Heart right ventricle (tissue), 16 donors: ENCODE measurements at regions not wholly inside any gene's neighbourhood (a gene's known extent, or its start where the extent isn't known, plus 50 kb on each side); places are given as distances from the start of the nearest gene placed in this dataset.

ENCODE experiments used
- ATAC-seq, 8 donors: fragments of 200-7000 bp; cut with Tn5 transposase; one replicate each; pipeline ENCODE4 v1.9.1; 2020; ENCODE audit warnings: mild to moderate bottlenecking in 8 of 8, moderate library complexity in 8 of 8, moderate number of reproducible peaks in 1 of 8
- DNase-seq, 2 donors: peaks; one replicate each; pipeline ENCODE4 v3.0.0-alpha.2; 2020
- H3K27ac ChIP-seq, 10 donors: fragments of 200-600 bp; sonication (generic) in 2 of 10; one replicate each; pipeline versions ENCODE4 v1.5.0 to v1.8.0; 2020 to 2022; ENCODE audit warnings: mild to moderate bottlenecking in 3 of 10
- H3K27me3 ChIP-seq, 7 donors: fragments of 200-600 bp; one replicate each; pipeline ENCODE4 v1.8.0; 2021 to 2022; ENCODE audit warnings: mild to moderate bottlenecking in 2 of 7
- H3K36me3 ChIP-seq, 9 donors: fragments of 200-600 bp; sonication (generic) in 1 of 9; one replicate each; pipeline versions ENCODE4 v1.5.0 to v1.8.0; 2020 to 2022; ENCODE audit warnings: mild to moderate bottlenecking in 2 of 9
- H3K4me1 ChIP-seq, 9 donors: fragments of 200-600 bp; sonication (generic) in 1 of 9; one replicate each; pipeline versions ENCODE4 v1.5.0 to v1.8.0; 2020 to 2022; ENCODE audit warnings: mild to moderate bottlenecking in 4 of 9
- H3K4me3 ChIP-seq, 10 donors: fragments of 200-600 bp; sonication (generic) in 2 of 10; one replicate each; pipeline versions ENCODE4 v1.5.0 to v1.8.0; 2020 to 2022; ENCODE audit warnings: mild to moderate bottlenecking in 7 of 10, moderate library complexity in 2 of 10
- H3K9me3 ChIP-seq, 11 donors: fragments of 200-600 bp in 10 of 11; sonication (generic) in 2 of 11; one replicate each; pipeline versions ENCODE4 v1.5.0 to v1.8.0; 2013 to 2022; ENCODE audit warnings: mild to moderate bottlenecking in 2 of 11, control low read depth in 1 of 11, moderate library complexity in 1 of 11
- WGBS, 2 donors: extraction: QIAGEN DNeasy Blood & Tissue Kit; methylation state at CpG; one replicate each; pipeline ENCODE4 v1.1.7; 2013; ENCODE audit warnings: inconsistent platforms in 1 of 2; 5-methylcytosine and 5-hydroxymethylcytosine counted together
- intact Hi-C, 10 donors: fragments of 100-400 bp; cut with DNase I; formaldehyde crosslinking; loops; one replicate each; pipeline versions ENCODE4 v1.11.1 to v1.14.2; 2022
- TF ChIP-seq, protein P1 (sequence below), 9 donors: fragments of 200-600 bp; sonication (generic) in 2 of 9; IDR thresholded peaks; one replicate each; pipeline versions ENCODE4 v1.5.0 to v1.8.0; 2021 to 2022; ENCODE audit warnings: antibody characterized with exemption in 9 of 9, mild to moderate bottlenecking in 5 of 9, moderate library complexity in 1 of 9
- donor health status: Arrhythmogenic right ventricular cardiomyopathy.
- donor health status: ischemic (EF 13 %, LVEDD 7.1; RV severe dilation, severe dysfunction).
- donor health status: healthy with polysubstance abuse.
- donor health status: DM: no; HTN: yes; CAD: no.
- donor health status: DM: no; HTN: no; CAD: no.
- donor health status: ischemic (EF 25% LVEDD 6.9; RV normal size, moderate dysfunction).
- donor health status: ischemic (EF 25% LVEDD 5.7; RV mildly dilated, moderate dysfunction).
- donor health status: healthy.
- donor health status: DM: yes; HTN: yes; CAD: no.
- donor health status: Ischemic cardiomyopathy.
- donor health status: ischemic (EF 35%, LVEDD 5.7; RV mildly dilated, moderate dysfunction).
- donor health status: nonischemic (EF 11% LVEDD 7.7; RV severe dilation, severe dysfunction).
- donor health status: DM: yes; HTN: yes; CAD: no.
- donor health status: PGD.
- donor health status: ischemic (EF 29% LVEDD 5.4; RV normal size, mild dysfunction).
- donor health status: nonischemic (EF 23%, LVEDD 6.1; RV moderate dilation, normal function).

DNA sequence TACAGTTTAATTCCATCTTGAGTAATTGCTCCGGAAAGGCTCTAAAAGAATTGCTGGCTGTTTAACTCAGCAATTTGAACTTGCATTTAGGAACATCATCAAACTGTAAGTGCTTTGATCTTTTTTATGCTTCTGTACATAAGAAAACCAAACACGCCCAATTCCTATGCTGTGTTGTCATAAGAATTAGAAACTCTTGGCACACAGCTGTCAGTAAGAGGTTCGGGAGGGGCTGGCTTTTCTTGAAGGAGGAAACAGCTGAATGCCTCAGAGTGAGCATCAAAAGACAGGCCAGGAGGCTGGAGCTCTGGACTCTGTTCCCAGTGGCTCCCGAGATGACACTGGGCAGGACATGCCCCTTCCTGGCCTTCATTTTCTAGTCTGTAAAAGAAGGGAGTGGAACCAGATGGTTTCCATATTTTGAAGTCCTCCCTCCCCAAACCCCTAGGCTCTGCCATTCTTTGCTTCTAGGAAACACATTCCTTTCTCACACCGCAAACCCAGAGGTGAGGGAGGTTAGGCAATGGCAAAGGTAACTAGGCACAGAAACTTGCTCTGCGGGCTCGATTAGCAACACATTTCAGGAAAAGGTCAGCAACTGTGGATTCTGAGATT, 73.7 kb upstream of the DLG1 start:
- DNase-seq (no peak), ATAC-seq (peak in 3 of 8 donors; percentile 23 to 42 (median 28))
- intact Hi-C loops: loop anchor here in 1 of 10 donors (5.0 kb wide), 1 partner anchor 85 kb away; no protein-coding TSS in a partner anchor
- Histone ChIP-seq H3K4me3 (no peak overlapping the region), H3K27ac (no peak overlapping the region), H3K27me3 (no peaks in the 10 kb centered on the region), H3K9me3 (no peaks in the 10 kb centered on the region), H3K36me3 (no peaks in the 10 kb centered on the region), H3K4me1 (peaks cover 0 to 5% (median 0%) of the 10 kb centered on the region in 9 donors)
- 51 to 65% methylated on average over 7 of the region's 7 CpGs for WGBS, 2 donors
- TF ChIP-seq, protein P1, sequence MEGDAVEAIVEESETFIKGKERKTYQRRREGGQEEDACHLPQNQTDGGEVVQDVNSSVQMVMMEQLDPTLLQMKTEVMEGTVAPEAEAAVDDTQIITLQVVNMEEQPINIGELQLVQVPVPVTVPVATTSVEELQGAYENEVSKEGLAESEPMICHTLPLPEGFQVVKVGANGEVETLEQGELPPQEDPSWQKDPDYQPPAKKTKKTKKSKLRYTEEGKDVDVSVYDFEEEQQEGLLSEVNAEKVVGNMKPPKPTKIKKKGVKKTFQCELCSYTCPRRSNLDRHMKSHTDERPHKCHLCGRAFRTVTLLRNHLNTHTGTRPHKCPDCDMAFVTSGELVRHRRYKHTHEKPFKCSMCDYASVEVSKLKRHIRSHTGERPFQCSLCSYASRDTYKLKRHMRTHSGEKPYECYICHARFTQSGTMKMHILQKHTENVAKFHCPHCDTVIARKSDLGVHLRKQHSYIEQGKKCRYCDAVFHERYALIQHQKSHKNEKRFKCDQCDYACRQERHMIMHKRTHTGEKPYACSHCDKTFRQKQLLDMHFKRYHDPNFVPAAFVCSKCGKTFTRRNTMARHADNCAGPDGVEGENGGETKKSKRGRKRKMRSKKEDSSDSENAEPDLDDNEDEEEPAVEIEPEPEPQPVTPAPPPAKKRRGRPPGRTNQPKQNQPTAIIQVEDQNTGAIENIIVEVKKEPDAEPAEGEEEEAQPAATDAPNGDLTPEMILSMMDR (IDR thresholded peaks at IDR 0.05): no peak

DNA sequence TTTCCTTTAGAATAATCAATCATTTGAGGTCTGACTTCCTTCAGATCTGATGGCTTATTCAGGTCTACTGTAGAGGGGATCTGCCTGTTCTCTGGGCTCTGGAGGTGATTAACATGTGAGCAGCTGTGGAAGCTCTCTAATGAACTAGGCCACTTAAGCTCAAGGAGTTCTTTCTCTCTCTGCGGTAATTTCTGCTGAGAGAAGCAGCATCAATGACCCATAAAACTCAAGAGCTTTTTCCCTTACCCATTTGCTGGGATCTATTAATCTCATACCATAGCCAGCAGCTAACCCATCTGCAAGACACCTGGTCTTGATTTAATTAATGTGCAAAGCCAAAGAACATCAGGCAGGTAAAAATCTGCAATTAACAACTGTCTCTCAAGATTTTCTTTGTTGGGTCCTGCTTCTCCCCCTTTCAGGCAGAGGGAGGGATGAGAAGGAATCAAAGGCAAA, 73.2 kb upstream of the DLG1 start:
- no peak for DNase-seq
- Histone ChIP-seq H3K27me3 (no peaks in the 10 kb centered on the region), H3K4me3 (no peak overlapping the region), H3K27ac (no peak overlapping the region), H3K36me3 (no peaks in the 10 kb centered on the region), H3K4me1 (peaks cover 0 to 7% (median 3%) of the 10 kb centered on the region in 9 donors), H3K9me3 (no peaks in the 10 kb centered on the region)
- intact Hi-C loops: loop anchor here in 1 of 10 donors (5.0 kb wide), 1 partner anchor 84 kb away; no protein-coding TSS in a partner anchor
- 74 to 85% methylated on average over 1 of the region's 1 CpG for WGBS, 2 donors
- TF ChIP-seq, protein P1 (IDR thresholded peaks at IDR 0.05): no peak
- ATAC-seq: no peak

DNA sequence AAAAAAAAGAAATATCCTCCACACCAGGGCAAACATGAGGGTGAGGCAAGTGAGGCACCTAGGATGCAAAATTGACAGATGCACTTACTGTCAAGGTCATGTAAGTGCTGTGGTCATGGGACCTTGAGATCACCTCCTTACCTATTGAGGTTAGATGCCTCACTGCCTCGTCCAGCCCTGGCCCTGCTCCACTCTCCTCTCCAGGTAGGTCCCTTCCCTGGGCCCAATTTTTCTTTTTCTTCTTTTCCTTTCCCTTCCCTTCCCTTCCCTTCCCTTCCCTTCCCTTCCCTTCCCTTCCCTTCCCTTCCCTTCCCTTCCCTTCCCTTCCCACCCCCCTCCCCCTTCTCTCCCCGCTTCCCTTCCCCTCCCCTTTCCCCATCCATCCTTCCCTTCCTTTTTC, 71.1 kb upstream of the DLG1 start:
- WGBS, 2 donors: 86 to 96% methylated on average over 1 to 2 of the region's 2 CpGs
- DNase-seq (no peak), ATAC-seq (no peak)
- H3K4me3 ChIP-seq: no peak overlapping the region
- no peak overlapping the region for H3K27ac ChIP-seq
- intact Hi-C loops: no loop called here
- no peaks in the 10 kb centered on the region for H3K27me3 ChIP-seq
- TF ChIP-seq, protein P1 (IDR thresholded peaks at IDR 0.05): no peak
- peaks cover 0 to 18% (median 8%) of the 10 kb centered on the region in 9 donors for H3K4me1 ChIP-seq
- H3K9me3 ChIP-seq: no peaks in the 10 kb centered on the region
- H3K36me3 ChIP-seq: no peaks in the 10 kb centered on the region

DNA sequence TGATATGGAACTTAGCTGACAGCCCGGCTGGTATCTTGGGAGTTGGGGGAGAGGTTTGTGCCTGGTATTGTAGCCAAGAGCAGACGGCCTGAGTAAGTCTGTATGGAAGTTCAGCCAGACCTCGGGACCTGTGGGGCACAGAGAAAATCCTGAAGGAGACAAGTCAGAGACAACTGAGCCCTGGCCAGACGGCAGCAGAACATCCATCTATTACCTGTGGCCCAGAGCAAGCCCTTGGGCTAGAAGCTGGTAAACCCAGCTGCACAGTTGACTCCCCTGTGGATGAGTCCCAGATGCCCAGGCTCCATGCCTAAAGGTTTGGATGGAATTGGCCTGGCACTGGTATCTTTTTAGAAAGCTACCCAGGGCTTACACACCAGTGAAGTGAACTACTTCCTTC, 70.4 kb upstream of the DLG1 start:
- H3K27me3 ChIP-seq: no peaks in the 10 kb centered on the region
- no peak overlapping the region for H3K4me3 ChIP-seq
- TF ChIP-seq, protein P1 (IDR thresholded peaks at IDR 0.05): no peak
- intact Hi-C loops: no loop called here
- no peaks in the 10 kb centered on the region for H3K9me3 ChIP-seq
- H3K4me1 ChIP-seq: peaks cover 0 to 18% (median 8%) of the 10 kb centered on the region in 9 donors
- WGBS, 2 donors: 84 to 90% methylated on average over 4 of the region's 4 CpGs
- DNase-seq (no peak), ATAC-seq (no peak)
- H3K27ac ChIP-seq: no peak overlapping the region
- H3K36me3 ChIP-seq: no peaks in the 10 kb centered on the region
